ENCODE measurements at regions not wholly inside any gene's neighbourhood (a gene's known extent, or its start where the extent isn't known, plus 50 kb on each side); places are given as distances from the start of the nearest gene placed in this dataset.

DNA sequence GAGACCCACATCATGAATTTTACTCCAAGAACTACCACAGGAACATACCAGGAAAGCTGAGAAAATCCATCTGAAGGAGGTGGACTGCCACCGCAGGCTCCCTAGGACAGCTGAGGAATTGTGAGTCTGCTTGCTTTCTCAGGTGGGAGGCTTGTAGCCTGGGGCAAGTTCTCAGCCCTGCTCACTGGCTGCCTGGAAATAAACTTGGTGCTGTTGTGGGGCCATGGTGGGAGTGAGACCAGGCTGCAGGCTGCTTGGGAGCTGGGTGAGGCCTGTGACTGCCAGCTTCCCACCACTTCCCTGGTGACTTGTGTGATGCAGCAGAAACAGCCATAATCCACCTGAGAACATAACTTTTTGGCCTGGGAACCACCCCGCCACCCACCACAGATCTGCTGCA is 132.7 kb upstream of the RAG2 start:
- no peaks in the 10 kb centered on the region for H3K4me1 ChIP-seq
- TF ChIP-seq, protein P1, sequence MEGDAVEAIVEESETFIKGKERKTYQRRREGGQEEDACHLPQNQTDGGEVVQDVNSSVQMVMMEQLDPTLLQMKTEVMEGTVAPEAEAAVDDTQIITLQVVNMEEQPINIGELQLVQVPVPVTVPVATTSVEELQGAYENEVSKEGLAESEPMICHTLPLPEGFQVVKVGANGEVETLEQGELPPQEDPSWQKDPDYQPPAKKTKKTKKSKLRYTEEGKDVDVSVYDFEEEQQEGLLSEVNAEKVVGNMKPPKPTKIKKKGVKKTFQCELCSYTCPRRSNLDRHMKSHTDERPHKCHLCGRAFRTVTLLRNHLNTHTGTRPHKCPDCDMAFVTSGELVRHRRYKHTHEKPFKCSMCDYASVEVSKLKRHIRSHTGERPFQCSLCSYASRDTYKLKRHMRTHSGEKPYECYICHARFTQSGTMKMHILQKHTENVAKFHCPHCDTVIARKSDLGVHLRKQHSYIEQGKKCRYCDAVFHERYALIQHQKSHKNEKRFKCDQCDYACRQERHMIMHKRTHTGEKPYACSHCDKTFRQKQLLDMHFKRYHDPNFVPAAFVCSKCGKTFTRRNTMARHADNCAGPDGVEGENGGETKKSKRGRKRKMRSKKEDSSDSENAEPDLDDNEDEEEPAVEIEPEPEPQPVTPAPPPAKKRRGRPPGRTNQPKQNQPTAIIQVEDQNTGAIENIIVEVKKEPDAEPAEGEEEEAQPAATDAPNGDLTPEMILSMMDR (IDR thresholded peaks at IDR 0.05), result no peak
- H3K27me3 ChIP-seq (ENCODE audit: control insufficient read depth, insufficient read depth, low read length), result no peaks in the 10 kb centered on the region
- no peak overlapping the region for H3K9ac ChIP-seq
- H3K4me2 ChIP-seq (ENCODE audit: low read length), result no peak overlapping the region
- no peaks in the 10 kb centered on the region for H3K36me3 ChIP-seq (ENCODE audit: control insufficient read depth, insufficient read depth, low read length)
- H3K27ac ChIP-seq, result no peak overlapping the region
- no peak overlapping the region for H3K4me3 ChIP-seq (ENCODE audit: low read depth, low read length)
- no peaks in the 10 kb centered on the region for H3K9me3 ChIP-seq (ENCODE audit: control insufficient read depth, low read length)
- no peaks in the 10 kb centered on the region for H3K79me2 ChIP-seq
- no peak overlapping the region for H2AFZ ChIP-seq

DNA sequence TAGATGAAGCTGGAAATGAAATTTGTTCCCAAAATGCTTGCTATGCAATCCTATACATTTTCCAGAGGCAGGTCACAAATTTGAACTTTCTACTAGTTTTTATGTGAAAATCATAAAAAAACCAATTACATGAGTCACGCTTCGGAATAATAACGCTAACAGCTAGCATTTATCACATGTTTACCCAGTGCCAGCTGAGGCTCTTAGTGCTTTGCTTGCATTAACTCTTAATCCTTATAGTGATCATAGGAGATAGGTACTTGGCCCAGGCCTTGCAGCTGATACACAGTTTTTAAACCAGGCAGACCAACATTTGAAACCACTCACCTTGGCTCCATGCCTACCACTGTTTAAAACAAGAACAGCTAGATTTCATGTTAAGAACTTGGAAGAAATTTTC is 131.8 kb upstream of the RAG2 start:
- no peak overlapping the region for H3K9ac ChIP-seq
- no peaks in the 10 kb centered on the region for H3K36me3 ChIP-seq (ENCODE audit: control insufficient read depth, insufficient read depth, low read length)
- H3K79me2 ChIP-seq, result no peaks in the 10 kb centered on the region
- H3K4me3 ChIP-seq (ENCODE audit: low read depth, low read length), result no peak overlapping the region
- H3K9me3 ChIP-seq (ENCODE audit: control insufficient read depth, low read length), result no peaks in the 10 kb centered on the region
- H2AFZ ChIP-seq, result no peak overlapping the region
- H3K4me2 ChIP-seq (ENCODE audit: low read length), result no peak overlapping the region
- H3K27ac ChIP-seq, result no peak overlapping the region
- no peaks in the 10 kb centered on the region for H3K4me1 ChIP-seq
- H3K27me3 ChIP-seq (ENCODE audit: control insufficient read depth, insufficient read depth, low read length), result no peaks in the 10 kb centered on the region
- TF ChIP-seq, protein P1 (IDR thresholded peaks at IDR 0.05), result no peak

DNA sequence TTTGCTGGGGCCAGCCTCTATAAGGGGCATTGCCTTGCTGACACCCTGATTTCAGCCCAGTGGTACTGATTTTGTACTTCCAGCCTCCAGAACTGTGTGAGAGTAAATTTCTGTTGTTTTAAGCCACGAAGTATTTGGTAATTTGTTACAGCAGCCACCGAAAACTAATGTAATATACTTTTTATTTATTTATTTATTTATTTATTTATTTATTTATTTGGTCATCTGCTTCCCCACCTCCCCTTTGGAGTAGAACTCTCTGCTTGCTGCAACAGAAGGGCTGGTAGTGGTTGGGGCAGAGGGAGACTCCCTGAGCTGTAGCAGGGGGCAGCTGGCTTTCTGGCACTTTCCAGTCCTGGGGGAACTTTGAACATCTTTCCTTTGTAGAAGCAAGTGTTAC is 128.4 kb upstream of the RAG2 start:
- TF ChIP-seq, protein P1 (IDR thresholded peaks at IDR 0.05), result no peak
- no peaks in the 10 kb centered on the region for H3K27me3 ChIP-seq (ENCODE audit: control insufficient read depth, insufficient read depth, low read length)
- no peak overlapping the region for H3K27ac ChIP-seq
- H3K36me3 ChIP-seq (ENCODE audit: control insufficient read depth, insufficient read depth, low read length), result no peaks in the 10 kb centered on the region
- H3K9ac ChIP-seq, result no peak overlapping the region
- H3K9me3 ChIP-seq (ENCODE audit: control insufficient read depth, low read length), result no peaks in the 10 kb centered on the region
- H2AFZ ChIP-seq, result no peak overlapping the region
- no peaks in the 10 kb centered on the region for H3K79me2 ChIP-seq
- H3K4me3 ChIP-seq (ENCODE audit: low read depth, low read length), result no peak overlapping the region
- H3K4me1 ChIP-seq, result no peaks in the 10 kb centered on the region
- no peak overlapping the region for H3K4me2 ChIP-seq (ENCODE audit: low read length)

DNA sequence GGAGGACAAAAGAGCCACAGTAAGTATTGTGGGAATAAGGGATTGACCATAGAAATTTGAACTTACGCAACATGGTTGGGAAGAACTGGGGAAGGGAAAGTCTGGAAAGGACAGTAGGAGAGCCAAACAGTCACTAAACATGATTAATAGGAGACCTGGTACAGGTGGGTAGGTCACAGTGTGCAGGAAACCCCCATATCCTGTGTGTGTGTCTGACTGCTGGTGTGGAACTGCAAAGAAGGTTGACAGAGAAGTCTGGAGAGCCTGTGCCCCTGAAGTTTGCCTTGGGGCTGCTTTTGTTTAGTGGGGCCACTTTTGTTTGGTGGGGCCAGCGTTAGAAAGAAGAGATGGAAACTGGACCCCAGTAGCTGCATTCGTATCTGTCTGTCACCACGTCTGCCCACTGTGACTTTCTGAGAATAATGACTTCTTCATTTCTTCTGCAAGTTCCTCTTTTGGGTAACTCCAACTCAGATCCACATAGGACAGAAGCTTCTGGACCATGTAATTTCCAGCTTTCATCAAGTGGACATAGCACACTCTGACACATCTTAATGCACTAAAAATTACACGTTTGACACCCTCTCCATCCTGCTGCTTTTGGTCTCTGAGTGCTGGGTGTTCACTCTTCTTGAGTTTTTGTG is 126.8 kb upstream of the RAG2 start:
- Histone ChIP-seq H3K4me2 (ENCODE audit: low read length) (no peak overlapping the region), H3K4me1 (no peaks in the 10 kb centered on the region), H2AFZ (no peak overlapping the region), H3K9me3 (ENCODE audit: control insufficient read depth, low read length) (no peaks in the 10 kb centered on the region), H3K36me3 (ENCODE audit: control insufficient read depth, insufficient read depth, low read length) (no peaks in the 10 kb centered on the region), H3K9ac (no peak overlapping the region), H3K4me3 (ENCODE audit: low read depth, low read length) (no peak overlapping the region), H3K27me3 (ENCODE audit: control insufficient read depth, insufficient read depth, low read length) (no peaks in the 10 kb centered on the region), H3K79me2 (no peaks in the 10 kb centered on the region), H3K27ac (no peak overlapping the region)
- TF ChIP-seq, protein P1 (IDR thresholded peaks at IDR 0.05), result no peak

DNA sequence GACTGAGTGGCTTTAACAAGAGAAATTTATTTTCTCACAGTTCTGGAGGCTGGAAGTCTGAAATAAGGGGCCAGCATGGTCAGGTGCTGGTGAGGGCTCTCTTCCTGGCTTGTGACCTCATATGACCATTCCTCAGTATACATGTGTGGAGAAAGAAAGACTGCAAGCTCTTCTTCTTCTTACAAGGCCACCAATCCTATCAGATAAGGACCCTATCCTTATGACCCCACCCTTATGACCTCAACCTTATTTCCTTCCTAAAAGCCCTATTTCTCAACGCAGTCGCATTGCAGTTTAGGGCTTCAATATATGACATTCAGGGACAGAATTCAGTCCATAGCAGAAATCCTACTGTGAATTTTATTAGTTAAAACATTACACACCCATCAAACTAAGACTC is 124.4 kb upstream of the RAG2 start:
- Histone ChIP-seq H3K4me2 (ENCODE audit: low read length) (no peak overlapping the region), H3K36me3 (ENCODE audit: control insufficient read depth, insufficient read depth, low read length) (no peaks in the 10 kb centered on the region), H3K27ac (no peak overlapping the region), H3K4me3 (ENCODE audit: low read depth, low read length) (no peak overlapping the region), H3K79me2 (no peaks in the 10 kb centered on the region), H2AFZ (no peak overlapping the region), H3K4me1 (no peaks in the 10 kb centered on the region), H3K9ac (no peak overlapping the region), H3K27me3 (ENCODE audit: control insufficient read depth, insufficient read depth, low read length) (no peaks in the 10 kb centered on the region), H3K9me3 (ENCODE audit: control insufficient read depth, low read length) (no peaks in the 10 kb centered on the region)
- TF ChIP-seq, protein P1 (IDR thresholded peaks at IDR 0.05), result no peak
